SK-N-SH (cell line): ENCODE measurements at regions not wholly inside any gene's neighbourhood (a gene's known extent, or its start where the extent isn't known, plus 50 kb on each side); places are given as distances from the start of the nearest gene placed in this dataset.

Experiments used
- CHD2 ChIP-seq: fragments of 150-350 bp; IDR thresholded peaks from 2 replicates; pipeline ENCODE4 v1.6.1; 2018; ENCODE audit warnings: low read length; ENCODE audit not compliant: partially characterized antibody
- EZH2phosphoT487 ChIP-seq: fragments of 200-600 bp; sonication (generic); IDR thresholded peaks from 2 replicates; pipeline ENCODE4 v1.6.1; 2017; ENCODE audit warnings: low read depth, mixed run types, mild to moderate bottlenecking, antibody characterized with exemption, moderate library complexity, borderline replicate concordance
- POLR2AphosphoS5 ChIP-seq: IDR thresholded peaks from 2 replicates; pipeline ENCODE4 v1.6.1; 2012; ENCODE audit warnings: low read depth, low read length
- USF2 ChIP-seq: fragments of 150-350 bp; IDR thresholded peaks from 2 replicates; pipeline ENCODE4 v1.6.1; 2017; ENCODE audit warnings: antibody characterized with exemption, low read length, low read depth, borderline replicate concordance
- YY1 ChIP-seq: IDR thresholded peaks from 2 replicates; pipeline ENCODE4 v1.4.0; 2012; ENCODE audit warnings: low read depth, mild to moderate bottlenecking

- TF ChIP-seq YY1 (no peak), CHD2 (no peak), EZH2phosphoT487 (no peak), USF2 (no peak), POLR2AphosphoS5 (no peak)
Measured at GRCh38 chr14:84454114-84454513, 1075.8 kb upstream of the FLRT2 start.
